ENCODE measurements at regions not wholly inside any gene's neighbourhood (a gene's known extent, or its start where the extent isn't known, plus 50 kb on each side); places are given as distances from the start of the nearest gene placed in this dataset.

DNA sequence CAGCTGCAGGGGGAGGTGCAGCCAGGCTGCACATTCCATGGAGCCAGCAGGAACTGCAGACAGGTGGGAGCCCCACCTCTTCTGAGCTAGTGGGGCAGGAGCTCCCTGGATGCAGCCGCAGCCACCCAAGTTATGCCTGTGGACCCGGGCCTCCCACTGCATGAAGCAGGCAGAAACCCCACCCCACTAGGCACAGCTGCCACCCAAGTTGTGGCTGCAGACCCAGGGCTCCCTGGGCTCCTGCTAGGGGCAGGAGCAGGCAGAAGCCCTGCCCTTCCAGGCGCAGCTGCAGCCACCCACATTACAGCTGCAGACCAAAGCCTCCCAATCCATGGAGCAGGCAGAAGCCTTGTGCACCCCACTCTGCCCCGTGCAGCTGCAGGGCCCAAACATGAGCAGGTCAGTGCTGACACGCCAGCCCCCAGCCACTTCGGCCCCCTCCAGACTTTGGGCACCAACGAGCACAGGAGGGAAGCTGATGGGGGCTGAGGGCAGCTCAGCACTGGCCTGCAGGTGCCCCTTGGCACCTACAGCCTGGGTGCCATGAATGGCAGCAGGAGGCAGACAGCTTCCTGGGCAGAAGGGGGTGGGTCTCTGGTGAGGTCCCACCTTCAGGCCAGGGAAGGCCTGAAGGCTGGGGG, 106.9 kb downstream of the C9orf50 start:
- peaks cover 20% of the 10 kb centered on the region for H3K9me3 ChIP-seq (ENCODE audit: control insufficient read depth, insufficient read depth, low read length)
- H4K20me1 ChIP-seq (ENCODE audit: control insufficient read depth, insufficient read depth, low read depth, low read length) = no peaks in the 10 kb centered on the region
- TF ChIP-seq EZH2phosphoT487 (IDR thresholded peaks at IDR 0.05; ENCODE audit: borderline replicate concordance, low read length) = no peak
- TF ChIP-seq, protein P1, sequence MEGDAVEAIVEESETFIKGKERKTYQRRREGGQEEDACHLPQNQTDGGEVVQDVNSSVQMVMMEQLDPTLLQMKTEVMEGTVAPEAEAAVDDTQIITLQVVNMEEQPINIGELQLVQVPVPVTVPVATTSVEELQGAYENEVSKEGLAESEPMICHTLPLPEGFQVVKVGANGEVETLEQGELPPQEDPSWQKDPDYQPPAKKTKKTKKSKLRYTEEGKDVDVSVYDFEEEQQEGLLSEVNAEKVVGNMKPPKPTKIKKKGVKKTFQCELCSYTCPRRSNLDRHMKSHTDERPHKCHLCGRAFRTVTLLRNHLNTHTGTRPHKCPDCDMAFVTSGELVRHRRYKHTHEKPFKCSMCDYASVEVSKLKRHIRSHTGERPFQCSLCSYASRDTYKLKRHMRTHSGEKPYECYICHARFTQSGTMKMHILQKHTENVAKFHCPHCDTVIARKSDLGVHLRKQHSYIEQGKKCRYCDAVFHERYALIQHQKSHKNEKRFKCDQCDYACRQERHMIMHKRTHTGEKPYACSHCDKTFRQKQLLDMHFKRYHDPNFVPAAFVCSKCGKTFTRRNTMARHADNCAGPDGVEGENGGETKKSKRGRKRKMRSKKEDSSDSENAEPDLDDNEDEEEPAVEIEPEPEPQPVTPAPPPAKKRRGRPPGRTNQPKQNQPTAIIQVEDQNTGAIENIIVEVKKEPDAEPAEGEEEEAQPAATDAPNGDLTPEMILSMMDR (IDR thresholded peaks at IDR 0.05; ENCODE audit: low read depth, low read length, poor library complexity, severe bottlenecking) = no peak
- no peaks in the 10 kb centered on the region for H3F3A ChIP-seq (ENCODE audit: control insufficient read depth, insufficient read depth)
- H3K4me2 ChIP-seq (ENCODE audit: low read length) = no peak overlapping the region
- H3K79me2 ChIP-seq (ENCODE audit: control insufficient read depth, low read length) = no peaks in the 10 kb centered on the region
- no peaks in the 10 kb centered on the region for H3K9me2 ChIP-seq (replicated peaks; ENCODE audit: control insufficient read depth, low read length)
- H3K27me3 ChIP-seq (ENCODE audit: control insufficient read depth, low read length) = no peaks in the 10 kb centered on the region
- H3K4me3 ChIP-seq (ENCODE audit: low read length) = no peak overlapping the region
- H3K27ac ChIP-seq (ENCODE audit: low read depth, low read length) = no peak overlapping the region
- H3K36me3 ChIP-seq (ENCODE audit: control insufficient read depth, low read length) = no peaks in the 10 kb centered on the region
- H3K4me1 ChIP-seq (ENCODE audit: control insufficient read depth, low read length) = no peaks in the 10 kb centered on the region

DNA sequence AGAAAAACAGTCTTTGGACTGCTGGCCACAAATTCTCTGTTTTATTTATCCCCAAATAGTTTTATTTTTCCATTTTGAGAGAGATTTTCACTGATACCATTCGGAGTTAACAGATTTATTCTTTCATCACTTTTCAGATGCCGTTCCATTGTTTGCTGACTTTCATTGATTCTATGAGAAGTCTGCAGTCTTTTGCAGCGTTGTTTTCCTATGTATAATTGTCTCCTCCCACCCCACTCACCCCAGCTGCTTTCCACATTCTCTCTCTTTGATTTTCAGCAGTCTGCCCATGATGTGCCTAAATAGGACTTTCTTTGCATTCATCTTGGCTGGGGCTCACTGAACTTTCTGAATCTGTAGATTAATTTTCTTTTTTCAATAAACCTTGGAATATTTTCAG, 107.6 kb downstream of the C9orf50 start:
- H4K20me1 ChIP-seq (ENCODE audit: control insufficient read depth, insufficient read depth, low read depth, low read length) = no peaks in the 10 kb centered on the region
- no peak overlapping the region for H3K4me2 ChIP-seq (ENCODE audit: low read length)
- H3K27ac ChIP-seq (ENCODE audit: low read depth, low read length) = no peak overlapping the region
- no peaks in the 10 kb centered on the region for H3K4me1 ChIP-seq (ENCODE audit: control insufficient read depth, low read length)
- no peak overlapping the region for H3K4me3 ChIP-seq (ENCODE audit: low read length)
- no peaks in the 10 kb centered on the region for H3K79me2 ChIP-seq (ENCODE audit: control insufficient read depth, low read length)
- H3K36me3 ChIP-seq (ENCODE audit: control insufficient read depth, low read length) = no peaks in the 10 kb centered on the region
- no peaks in the 10 kb centered on the region for H3K27me3 ChIP-seq (ENCODE audit: control insufficient read depth, low read length)
- no peaks in the 10 kb centered on the region for H3K9me2 ChIP-seq (replicated peaks; ENCODE audit: control insufficient read depth, low read length)
- no peaks in the 10 kb centered on the region for H3F3A ChIP-seq (ENCODE audit: control insufficient read depth, insufficient read depth)
- TF ChIP-seq, protein P1 (IDR thresholded peaks at IDR 0.05; ENCODE audit: low read depth, low read length, poor library complexity, severe bottlenecking) = no peak
- no peak for TF ChIP-seq EZH2phosphoT487 (IDR thresholded peaks at IDR 0.05; ENCODE audit: borderline replicate concordance, low read length)
- H3K9me3 ChIP-seq (ENCODE audit: control insufficient read depth, insufficient read depth, low read length) = peaks cover 20% of the 10 kb centered on the region

DNA sequence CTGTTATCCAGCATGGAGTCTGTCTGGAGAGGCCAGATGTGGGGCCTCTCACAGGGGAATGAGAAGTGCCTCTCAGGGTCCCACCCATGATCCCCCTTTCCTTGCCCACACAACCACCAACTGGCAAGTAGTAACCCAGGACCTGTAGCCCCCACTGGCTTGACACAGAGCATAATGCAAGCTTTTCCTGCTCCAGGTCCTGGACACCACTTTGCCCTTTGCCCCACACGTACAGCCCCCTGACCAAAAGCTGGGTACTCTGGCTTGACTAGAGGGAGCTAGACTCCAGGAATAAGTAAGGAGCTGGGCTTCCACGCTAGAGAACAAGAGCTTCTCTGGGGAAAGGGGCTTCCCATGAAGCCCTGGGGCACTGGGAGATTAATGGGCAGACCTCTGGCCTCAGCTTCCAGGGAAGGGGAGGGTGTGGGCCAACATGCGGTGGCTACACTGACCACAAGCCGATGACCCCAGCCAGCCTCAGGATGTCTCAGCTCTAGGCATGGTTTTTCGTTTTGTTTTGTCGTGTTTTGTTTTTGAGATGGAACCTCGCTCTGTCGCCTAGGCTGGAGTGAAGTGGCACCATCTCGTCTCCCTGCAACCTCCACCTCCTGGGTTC, 109.5 kb downstream of the C9orf50 start:
- H3K4me3 ChIP-seq (ENCODE audit: low read length) = no peak overlapping the region
- TF ChIP-seq, protein P1 (IDR thresholded peaks at IDR 0.05; ENCODE audit: low read depth, low read length, poor library complexity, severe bottlenecking) = no peak
- TF ChIP-seq EZH2phosphoT487 (IDR thresholded peaks at IDR 0.05; ENCODE audit: borderline replicate concordance, low read length) = no peak
- H4K20me1 ChIP-seq (ENCODE audit: control insufficient read depth, insufficient read depth, low read depth, low read length) = no peaks in the 10 kb centered on the region
- H3K9me2 ChIP-seq (replicated peaks; ENCODE audit: control insufficient read depth, low read length) = no peaks in the 10 kb centered on the region
- H3K9me3 ChIP-seq (ENCODE audit: control insufficient read depth, insufficient read depth, low read length) = peaks cover 20% of the 10 kb centered on the region
- no peaks in the 10 kb centered on the region for H3F3A ChIP-seq (ENCODE audit: control insufficient read depth, insufficient read depth)
- H3K79me2 ChIP-seq (ENCODE audit: control insufficient read depth, low read length) = no peaks in the 10 kb centered on the region
- H3K27ac ChIP-seq (ENCODE audit: low read depth, low read length) = no peak overlapping the region
- no peaks in the 10 kb centered on the region for H3K36me3 ChIP-seq (ENCODE audit: control insufficient read depth, low read length)
- H3K4me2 ChIP-seq (ENCODE audit: low read length) = no peak overlapping the region
- no peaks in the 10 kb centered on the region for H3K4me1 ChIP-seq (ENCODE audit: control insufficient read depth, low read length)
- no peaks in the 10 kb centered on the region for H3K27me3 ChIP-seq (ENCODE audit: control insufficient read depth, low read length)

Measured in DOHH2 (cell line).